ENCODE measurements at regions not wholly inside any gene's neighbourhood (a gene's known extent, or its start where the extent isn't known, plus 50 kb on each side); places are given as distances from the start of the nearest gene placed in this dataset.

- Histone ChIP-seq H3K79me2 (ENCODE audit: insufficient read depth, low read length) (no peaks in the 10 kb centered on the region), H3K9me3 (ENCODE audit: low read depth, low read length) (no peaks in the 10 kb centered on the region), H3K4me3 (ENCODE audit: insufficient read depth, low read length) (no peak overlapping the region), H3K27ac (ENCODE audit: low read depth, low read length) (no peak overlapping the region), H3K36me3 (ENCODE audit: insufficient read depth, low read length) (no peaks in the 10 kb centered on the region), H3K4me2 (ENCODE audit: insufficient read depth, low read length) (no peak overlapping the region), H3K27me3 (ENCODE audit: insufficient read depth, low read length) (no peaks in the 10 kb centered on the region), H4K20me1 (ENCODE audit: insufficient read depth, low read length) (no peaks in the 10 kb centered on the region), H3K4me1 (ENCODE audit: insufficient read depth, low read length) (no peaks in the 10 kb centered on the region), H2AFZ (ENCODE audit: low read length) (no peak overlapping the region)
- no peak for TF ChIP-seq CTCF (IDR thresholded peaks at IDR 0.05; ENCODE audit: extremely low read depth, low read depth, low read length)
- no peak for DNase-seq (ENCODE audit: insufficient read length, low spot score, missing footprints)
These were observed 463.6 kb upstream of the THRB start for GRCh38 chr3:24958271-24958670.

GRCh38 chr3:24958910-24959447, 464.3 kb upstream of the THRB start:
- Histone ChIP-seq H3K79me2 (ENCODE audit: insufficient read depth, low read length) (no peaks in the 10 kb centered on the region), H3K4me1 (ENCODE audit: insufficient read depth, low read length) (no peaks in the 10 kb centered on the region)

GRCh38 chr3:24963762-24964625, 464.1 kb upstream of the RARB start:
- H3K4me2 ChIP-seq (ENCODE audit: insufficient read depth, low read length): no peak overlapping the region
- no peaks in the 10 kb centered on the region for H4K20me1 ChIP-seq (ENCODE audit: insufficient read depth, low read length)
- TF ChIP-seq CTCF (IDR thresholded peaks at IDR 0.05; ENCODE audit: extremely low read depth, low read depth, low read length): peak; percentile 53
- H3K36me3 ChIP-seq (ENCODE audit: insufficient read depth, low read length): no peaks in the 10 kb centered on the region
- DNase-seq (ENCODE audit: insufficient read length, low spot score, missing footprints): no peak
- no peaks in the 10 kb centered on the region for H3K4me1 ChIP-seq (ENCODE audit: insufficient read depth, low read length)
- no peaks in the 10 kb centered on the region for H3K79me2 ChIP-seq (ENCODE audit: insufficient read depth, low read length)
- H2AFZ ChIP-seq (ENCODE audit: low read length): no peak overlapping the region
- no peak overlapping the region for H3K27ac ChIP-seq (ENCODE audit: low read depth, low read length)
- no peaks in the 10 kb centered on the region for H3K9me3 ChIP-seq (ENCODE audit: low read depth, low read length)
- no peaks in the 10 kb centered on the region for H3K27me3 ChIP-seq (ENCODE audit: insufficient read depth, low read length)
- no peak overlapping the region for H3K4me3 ChIP-seq (ENCODE audit: insufficient read depth, low read length)

More at GRCh38 chr3:24958910-24959447, 464.3 kb upstream of the THRB start:
- Histone ChIP-seq H3K36me3 (ENCODE audit: insufficient read depth, low read length) (no peaks in the 10 kb centered on the region), H3K27me3 (ENCODE audit: insufficient read depth, low read length) (no peaks in the 10 kb centered on the region), H3K4me3 (ENCODE audit: insufficient read depth, low read length) (no peak overlapping the region), H3K27ac (ENCODE audit: low read depth, low read length) (no peak overlapping the region), H2AFZ (ENCODE audit: low read length) (no peak overlapping the region), H4K20me1 (ENCODE audit: insufficient read depth, low read length) (no peaks in the 10 kb centered on the region), H3K4me2 (ENCODE audit: insufficient read depth, low read length) (no peak overlapping the region), H3K9me3 (ENCODE audit: low read depth, low read length) (no peaks in the 10 kb centered on the region)
- DNase-seq (ENCODE audit: insufficient read length, low spot score, missing footprints): no peak
- no peak for TF ChIP-seq CTCF (IDR thresholded peaks at IDR 0.05; ENCODE audit: extremely low read depth, low read depth, low read length)

- Histone ChIP-seq H3K27me3 (ENCODE audit: insufficient read depth, low read length) (no peaks in the 10 kb centered on the region), H3K4me3 (ENCODE audit: insufficient read depth, low read length) (no peak overlapping the region), H3K27ac (ENCODE audit: low read depth, low read length) (no peak overlapping the region), H4K20me1 (ENCODE audit: insufficient read depth, low read length) (no peaks in the 10 kb centered on the region), H3K4me2 (ENCODE audit: insufficient read depth, low read length) (no peak overlapping the region), H3K9me3 (ENCODE audit: low read depth, low read length) (no peaks in the 10 kb centered on the region), H3K4me1 (ENCODE audit: insufficient read depth, low read length) (no peaks in the 10 kb centered on the region), H2AFZ (ENCODE audit: low read length) (no peak overlapping the region), H3K36me3 (ENCODE audit: insufficient read depth, low read length) (no peaks in the 10 kb centered on the region), H3K79me2 (ENCODE audit: insufficient read depth, low read length) (no peaks in the 10 kb centered on the region)
- TF ChIP-seq CTCF (IDR thresholded peaks at IDR 0.05; ENCODE audit: extremely low read depth, low read depth, low read length): no peak
- no peak for DNase-seq (ENCODE audit: insufficient read length, low spot score, missing footprints)
These were observed 462.2 kb upstream of the RARB start for GRCh38 chr3:24965706-24966385.
